ENCODE measurements at regions not wholly inside any gene's neighbourhood (a gene's known extent, or its start where the extent isn't known, plus 50 kb on each side); places are given as distances from the start of the nearest gene placed in this dataset.
A peak's percentile ranks its signal among the peaks of the same experiment; 100 is the strongest.

GRCh38 chr2:103880081-103880834 lies 973.7 kb upstream of the POU3F3 start:
- no CpG with 5 or more reads among the region's 4 CpGs for WGBS (ENCODE audit: insufficient coverage)
- no peak overlapping the region for H3K4me3 ChIP-seq (ENCODE audit: low read depth, low read length)
- peak in 2 of 6 donors; percentile 61 to 69 for DNase-seq (ENCODE audit: low read depth in 4 of 6, low spot score in 6 of 6)
- H3K4me1 ChIP-seq (ENCODE audit: control insufficient read depth, insufficient read depth, low read length): no peaks in the 10 kb centered on the region
- H3K27me3 ChIP-seq (ENCODE audit: control insufficient read depth, insufficient read depth, low read length): no peaks in the 10 kb centered on the region
- no peak overlapping the region for H3K27ac ChIP-seq (ENCODE audit: low read depth, low read length)
- H3K36me3 ChIP-seq (ENCODE audit: control insufficient read depth, insufficient read depth, low read length): no peaks in the 10 kb centered on the region
- no peaks in the 10 kb centered on the region for H3K9me3 ChIP-seq (ENCODE audit: control insufficient read depth, insufficient read depth, low read length)

GRCh38 chr2:103887625-103888024 lies 966.3 kb upstream of the POU3F3 start:
- H3K9me3 ChIP-seq (ENCODE audit: control insufficient read depth, insufficient read depth, low read length): no peaks in the 10 kb centered on the region
- H3K4me3 ChIP-seq (ENCODE audit: low read depth, low read length): no peak overlapping the region
- H3K4me1 ChIP-seq (ENCODE audit: control insufficient read depth, insufficient read depth, low read length): no peaks in the 10 kb centered on the region
- no peaks in the 10 kb centered on the region for H3K36me3 ChIP-seq (ENCODE audit: control insufficient read depth, insufficient read depth, low read length)
- no peak overlapping the region for H3K27ac ChIP-seq (ENCODE audit: low read depth, low read length)
- H3K27me3 ChIP-seq (ENCODE audit: control insufficient read depth, insufficient read depth, low read length): no peaks in the 10 kb centered on the region
- WGBS (ENCODE audit: insufficient coverage): no CpG with 5 or more reads among the region's 1 CpG
- no peak for DNase-seq (ENCODE audit: low read depth in 4 of 6, low spot score in 6 of 6)

DNA sequence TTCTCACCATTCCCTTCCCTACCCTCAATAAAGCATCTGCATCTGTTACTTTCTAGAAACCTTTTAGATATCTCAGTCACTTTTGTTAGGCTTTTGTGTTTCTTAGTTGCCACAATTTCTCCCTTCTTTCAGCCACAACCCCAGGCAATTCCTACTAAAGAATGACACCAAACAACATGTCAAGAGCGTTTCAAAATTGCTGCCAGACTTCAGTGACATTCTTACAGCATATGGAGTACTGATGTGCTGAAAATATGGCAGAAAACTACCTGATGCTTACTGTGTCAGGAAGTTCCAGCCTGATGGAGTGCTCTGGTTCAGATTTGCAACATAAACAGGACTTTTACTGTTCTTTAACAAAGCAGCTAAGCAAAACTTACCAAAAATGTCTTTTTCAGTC lies 957.7 kb upstream of the POU3F3 start:
- WGBS (ENCODE audit: insufficient coverage): no CpG with 5 or more reads among the region's 1 CpG
- no peak overlapping the region for H3K27ac ChIP-seq (ENCODE audit: low read depth, low read length)
- no peaks in the 10 kb centered on the region for H3K27me3 ChIP-seq (ENCODE audit: control insufficient read depth, insufficient read depth, low read length)
- no peak overlapping the region for H3K4me3 ChIP-seq (ENCODE audit: low read depth, low read length)
- no peaks in the 10 kb centered on the region for H3K36me3 ChIP-seq (ENCODE audit: control insufficient read depth, insufficient read depth, low read length)
- H3K9me3 ChIP-seq (ENCODE audit: control insufficient read depth, insufficient read depth, low read length): no peaks in the 10 kb centered on the region
- peak in 1 of 6 donors; percentile 72 for DNase-seq (ENCODE audit: low read depth in 4 of 6, low spot score in 6 of 6)
- H3K4me1 ChIP-seq (ENCODE audit: control insufficient read depth, insufficient read depth, low read length): no peaks in the 10 kb centered on the region

DNA sequence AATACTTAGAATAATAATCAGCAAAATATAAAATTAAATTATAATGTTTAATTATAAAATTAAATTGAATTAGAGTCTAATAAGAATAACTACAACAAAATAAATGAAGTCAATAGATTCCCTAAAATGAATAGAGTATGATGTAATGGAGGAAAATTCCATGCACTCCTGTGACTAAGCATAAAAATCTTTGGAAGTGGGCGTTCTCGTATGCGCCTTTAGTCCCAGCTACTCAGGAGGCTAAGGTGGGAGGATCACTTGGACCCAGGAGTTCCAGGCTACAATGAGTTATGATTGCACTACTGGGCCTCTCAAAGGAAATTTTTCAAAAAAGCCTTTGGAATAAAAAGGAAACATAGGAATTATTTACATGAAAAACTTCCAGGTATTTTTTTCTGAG lies 955.4 kb upstream of the POU3F3 start:
- no peaks in the 10 kb centered on the region for H3K36me3 ChIP-seq (ENCODE audit: control insufficient read depth, insufficient read depth, low read length)
- no peak for DNase-seq (ENCODE audit: low read depth in 4 of 6, low spot score in 6 of 6)
- H3K4me1 ChIP-seq (ENCODE audit: control insufficient read depth, insufficient read depth, low read length): no peaks in the 10 kb centered on the region
- no peak overlapping the region for H3K4me3 ChIP-seq (ENCODE audit: low read depth, low read length)
- no peaks in the 10 kb centered on the region for H3K9me3 ChIP-seq (ENCODE audit: control insufficient read depth, insufficient read depth, low read length)
- no peak overlapping the region for H3K27ac ChIP-seq (ENCODE audit: low read depth, low read length)
- WGBS (ENCODE audit: insufficient coverage): 100% methylated on average over 3 of the region's 3 CpGs
- no peaks in the 10 kb centered on the region for H3K27me3 ChIP-seq (ENCODE audit: control insufficient read depth, insufficient read depth, low read length)

DNA sequence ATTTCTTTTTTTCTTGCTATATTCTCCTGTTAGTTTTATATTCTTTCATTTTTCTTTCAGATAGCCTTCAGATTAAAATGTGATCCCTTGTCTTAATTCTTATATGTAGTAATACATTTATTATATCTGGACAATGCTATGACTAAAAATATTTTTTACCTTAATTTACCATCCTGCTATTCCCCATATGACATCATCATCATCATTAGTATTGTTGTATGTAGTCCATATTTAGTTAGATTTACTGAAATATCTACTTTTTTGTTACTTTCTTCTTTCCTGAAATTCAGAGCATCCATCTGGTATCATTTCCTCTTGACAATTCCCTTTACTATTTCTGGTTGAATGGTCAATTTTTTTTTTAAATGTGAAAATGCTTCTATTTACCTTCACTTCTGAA lies 951.6 kb upstream of the POU3F3 start:
- Histone ChIP-seq H3K4me3 (ENCODE audit: low read depth, low read length) (no peak overlapping the region), H3K27me3 (ENCODE audit: control insufficient read depth, insufficient read depth, low read length) (no peaks in the 10 kb centered on the region), H3K27ac (ENCODE audit: low read depth, low read length) (no peak overlapping the region), H3K4me1 (ENCODE audit: control insufficient read depth, insufficient read depth, low read length) (no peaks in the 10 kb centered on the region), H3K36me3 (ENCODE audit: control insufficient read depth, insufficient read depth, low read length) (no peaks in the 10 kb centered on the region), H3K9me3 (ENCODE audit: control insufficient read depth, insufficient read depth, low read length) (no peaks in the 10 kb centered on the region)
- no peak for DNase-seq (ENCODE audit: low read depth in 4 of 6, low spot score in 6 of 6)

DNA sequence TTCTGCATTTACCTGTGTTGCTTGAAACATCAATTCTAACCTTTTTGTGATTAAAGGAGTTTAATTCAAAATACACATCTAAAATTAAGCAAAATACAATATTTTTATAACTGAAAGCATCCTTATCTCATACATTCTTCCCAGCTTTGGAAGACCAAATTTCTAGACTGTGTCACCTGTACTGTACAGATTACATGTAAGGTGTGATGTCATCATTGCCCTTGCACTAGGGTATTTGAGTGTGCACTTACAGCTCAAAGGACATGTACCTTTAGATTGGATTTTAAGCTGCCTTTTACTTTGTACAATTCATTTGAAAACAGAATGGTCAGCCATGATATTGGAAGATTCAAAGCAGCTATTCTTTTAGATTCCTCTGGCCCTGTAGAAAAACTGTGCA lies 932.8 kb upstream of the POU3F3 start:
- Histone ChIP-seq H3K27me3 (ENCODE audit: control insufficient read depth, insufficient read depth, low read length) (no peaks in the 10 kb centered on the region), H3K9me3 (ENCODE audit: control insufficient read depth, insufficient read depth, low read length) (no peaks in the 10 kb centered on the region), H3K4me3 (ENCODE audit: low read depth, low read length) (no peak overlapping the region), H3K36me3 (ENCODE audit: control insufficient read depth, insufficient read depth, low read length) (no peaks in the 10 kb centered on the region), H3K4me1 (ENCODE audit: control insufficient read depth, insufficient read depth, low read length) (no peaks in the 10 kb centered on the region), H3K27ac (ENCODE audit: low read depth, low read length) (no peak overlapping the region)
- DNase-seq (ENCODE audit: low read depth in 4 of 6, low spot score in 6 of 6): no peak

GRCh38 chr2:103942199-103942598 lies 911.7 kb upstream of the POU3F3 start:
- no peak for DNase-seq (ENCODE audit: low read depth in 4 of 6, low spot score in 6 of 6)
- no peaks in the 10 kb centered on the region for H3K36me3 ChIP-seq (ENCODE audit: control insufficient read depth, insufficient read depth, low read length)
- H3K27me3 ChIP-seq (ENCODE audit: control insufficient read depth, insufficient read depth, low read length): no peaks in the 10 kb centered on the region
- H3K4me1 ChIP-seq (ENCODE audit: control insufficient read depth, insufficient read depth, low read length): no peaks in the 10 kb centered on the region
- H3K9me3 ChIP-seq (ENCODE audit: control insufficient read depth, insufficient read depth, low read length): peaks cover 4% of the 10 kb centered on the region
- H3K4me3 ChIP-seq (ENCODE audit: low read depth, low read length): no peak overlapping the region
- H3K27ac ChIP-seq (ENCODE audit: low read depth, low read length): no peak overlapping the region

DNA sequence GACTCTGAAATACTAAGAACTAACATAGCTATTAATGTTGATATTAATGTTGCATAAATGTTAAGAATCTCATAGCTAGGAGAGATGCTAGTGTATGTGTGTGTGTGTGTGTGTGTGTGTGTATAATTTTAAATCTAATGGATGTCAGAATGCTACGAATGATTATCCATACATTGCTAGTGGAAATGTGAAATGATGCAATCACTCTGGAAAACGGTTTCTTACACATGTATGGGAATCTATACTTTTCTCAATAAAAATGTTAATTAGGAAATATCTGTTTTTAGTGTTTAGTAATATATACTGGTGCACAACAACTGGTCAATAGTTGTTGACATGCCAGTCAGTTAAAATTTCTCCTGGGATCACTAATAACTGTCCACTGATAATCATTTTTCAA lies 908.8 kb upstream of the POU3F3 start:
- H3K9me3 ChIP-seq (ENCODE audit: control insufficient read depth, insufficient read depth, low read length): no peaks in the 10 kb centered on the region
- DNase-seq (ENCODE audit: low read depth in 4 of 6, low spot score in 6 of 6): no peak
- no peak overlapping the region for H3K4me3 ChIP-seq (ENCODE audit: low read depth, low read length)
- H3K36me3 ChIP-seq (ENCODE audit: control insufficient read depth, insufficient read depth, low read length): no peaks in the 10 kb centered on the region
- H3K27me3 ChIP-seq (ENCODE audit: control insufficient read depth, insufficient read depth, low read length): no peaks in the 10 kb centered on the region
- WGBS (ENCODE audit: insufficient coverage): no CpG with 5 or more reads among the region's 2 CpGs
- no peak overlapping the region for H3K27ac ChIP-seq (ENCODE audit: low read depth, low read length)
- no peaks in the 10 kb centered on the region for H3K4me1 ChIP-seq (ENCODE audit: control insufficient read depth, insufficient read depth, low read length)

- H3K27me3 ChIP-seq (ENCODE audit: control insufficient read depth, insufficient read depth, low read length): no peaks in the 10 kb centered on the region
- no peaks in the 10 kb centered on the region for H3K9me3 ChIP-seq (ENCODE audit: control insufficient read depth, insufficient read depth, low read length)
- H3K4me1 ChIP-seq (ENCODE audit: control insufficient read depth, insufficient read depth, low read length): no peaks in the 10 kb centered on the region
- 10% methylated on average over 4 of the region's 9 CpGs for WGBS (ENCODE audit: insufficient coverage)
- peak; percentile 36 to 95 (median 54) for DNase-seq (ENCODE audit: low read depth in 4 of 6, low spot score in 6 of 6)
- H3K27ac ChIP-seq (ENCODE audit: low read depth, low read length): no peak overlapping the region
- H3K4me3 ChIP-seq (ENCODE audit: low read depth, low read length): no peak overlapping the region
- no peaks in the 10 kb centered on the region for H3K36me3 ChIP-seq (ENCODE audit: control insufficient read depth, insufficient read depth, low read length)
Measured at GRCh38 chr2:103959174-103960128, 894.5 kb upstream of the POU3F3 start.

DNA sequence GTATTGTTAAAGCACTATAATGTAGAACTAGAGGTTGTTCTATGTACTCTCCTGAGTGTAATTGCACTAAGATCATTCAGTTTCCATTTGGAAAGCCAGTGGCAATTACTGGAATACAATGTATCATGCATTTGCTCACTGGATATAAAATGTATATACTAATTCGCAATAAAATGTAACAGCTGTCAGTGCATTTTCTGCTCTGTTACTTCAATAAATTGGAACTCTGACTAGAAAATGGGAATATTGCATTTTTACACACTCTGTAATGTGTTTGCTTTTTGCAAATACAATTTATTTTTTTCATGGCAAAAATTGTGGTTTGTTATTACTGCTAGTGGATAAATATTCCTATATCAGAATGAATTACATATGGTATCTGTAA lies 893.8 kb upstream of the POU3F3 start:
- Histone ChIP-seq H3K27ac (ENCODE audit: low read depth, low read length) (no peak overlapping the region), H3K9me3 (ENCODE audit: control insufficient read depth, insufficient read depth, low read length) (no peaks in the 10 kb centered on the region), H3K36me3 (ENCODE audit: control insufficient read depth, insufficient read depth, low read length) (no peaks in the 10 kb centered on the region), H3K27me3 (ENCODE audit: control insufficient read depth, insufficient read depth, low read length) (no peaks in the 10 kb centered on the region), H3K4me1 (ENCODE audit: control insufficient read depth, insufficient read depth, low read length) (no peaks in the 10 kb centered on the region), H3K4me3 (ENCODE audit: low read depth, low read length) (no peak overlapping the region)
- no CpG with 5 or more reads among the region's 1 CpG for WGBS (ENCODE audit: insufficient coverage)
- DNase-seq (ENCODE audit: low read depth in 4 of 6, low spot score in 6 of 6): peak in 1 of 6 donors; percentile 66

Measured in spinal cord (tissue), 9 donors.